ENCODE measurements at regions not wholly inside any gene's neighbourhood (a gene's known extent, or its start where the extent isn't known, plus 50 kb on each side); places are given as distances from the start of the nearest gene placed in this dataset.
A peak's percentile ranks its signal among the peaks of the same experiment; 100 is the strongest.

DNA sequence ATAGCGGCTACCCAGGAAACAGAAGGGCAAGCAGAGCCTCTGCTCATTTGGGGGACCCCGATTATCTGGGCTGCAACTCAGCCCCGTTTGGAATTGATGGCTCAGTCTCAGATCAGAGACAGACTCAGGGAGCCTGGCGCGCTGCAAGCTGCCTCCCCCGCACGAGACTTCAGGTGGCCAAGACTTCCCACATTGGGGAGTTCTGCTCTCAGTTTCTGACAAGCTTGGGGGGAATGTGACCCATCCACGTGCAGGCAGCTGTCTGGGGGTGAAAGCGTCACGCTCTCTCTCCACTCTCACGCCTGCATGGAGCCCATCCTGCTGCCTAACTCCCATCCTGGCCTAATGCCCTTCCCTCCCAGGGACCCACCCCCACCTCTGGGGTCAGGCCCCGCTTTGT lies 157.6 kb upstream of the GSE1 start:
- no peak for DNase-seq
- H2AK5ac ChIP-seq (ENCODE audit: low read length): no peak overlapping the region
- H4K5ac ChIP-seq (ENCODE audit: low read length): no peak overlapping the region
- no CpG with 5 or more reads among the region's 12 CpGs for WGBS (ENCODE audit: extremely low coverage, insufficient coverage, low lambda C conversion rate)
- H3K79me2 ChIP-seq (ENCODE audit: control insufficient read depth, insufficient read depth, low read length): no peaks in the 10 kb centered on the region
- no peaks in the 10 kb centered on the region for H3K79me1 ChIP-seq (ENCODE audit: low read length)
- H3K23ac ChIP-seq (ENCODE audit: low read length): no peak overlapping the region
- no peak overlapping the region for H4K8ac ChIP-seq (ENCODE audit: low read depth, low read length)
- no peak overlapping the region for H2BK120ac ChIP-seq (ENCODE audit: low read depth, low read length)
- H3K36me3 ChIP-seq (ENCODE audit: control insufficient read depth, insufficient read depth, low read length): no peaks in the 10 kb centered on the region
- H2BK5ac ChIP-seq (ENCODE audit: low read length): no peak overlapping the region
- no peak overlapping the region for H3K4ac ChIP-seq (ENCODE audit: low read depth, low read length)
- no peak overlapping the region for H3K9ac ChIP-seq (ENCODE audit: low read length)
- no peaks in the 10 kb centered on the region for H3K27me3 ChIP-seq (ENCODE audit: insufficient read depth, low read length, poor library complexity)
- no peak overlapping the region for H3K18ac ChIP-seq (ENCODE audit: low read length)
- no peak overlapping the region for H3K4me2 ChIP-seq (ENCODE audit: low read length)
- H3K4me3 ChIP-seq (ENCODE audit: low read length): no peak overlapping the region
- H2BK15ac ChIP-seq (replicated peaks; ENCODE audit: low read depth): no peak overlapping the region
- no peak overlapping the region for H3K27ac ChIP-seq (ENCODE audit: low read depth, low read length)
- peaks cover 3% of the 10 kb centered on the region for H3K4me1 ChIP-seq (ENCODE audit: control insufficient read depth, low read depth, low read length)
- H3K56ac ChIP-seq (ENCODE audit: low read length): peak overlapping the region; percentile 42

DNA sequence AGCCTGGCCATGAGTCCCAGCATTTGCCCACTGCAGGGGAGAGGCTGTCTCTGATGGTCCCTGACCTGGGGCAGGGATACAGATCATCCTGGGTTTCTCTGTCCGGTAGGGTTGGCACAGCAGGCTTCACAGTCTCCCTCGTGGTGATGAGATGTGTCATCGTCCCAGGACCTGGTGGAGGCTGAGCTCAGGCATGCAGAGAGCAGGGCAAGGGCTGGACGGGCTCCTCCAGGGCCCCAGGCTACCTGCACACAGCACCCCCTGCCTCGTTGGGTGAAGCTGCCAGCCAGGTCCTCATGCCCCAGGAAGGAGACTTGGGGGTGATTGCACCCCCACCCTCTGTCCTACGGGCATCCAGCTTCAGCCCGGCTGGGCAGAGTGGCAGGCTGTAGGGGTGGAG lies 155.8 kb upstream of the GSE1 start:
- Histone ChIP-seq H3K79me1 (ENCODE audit: low read length) (no peaks in the 10 kb centered on the region), H3K79me2 (ENCODE audit: control insufficient read depth, insufficient read depth, low read length) (no peaks in the 10 kb centered on the region), H4K8ac (ENCODE audit: low read depth, low read length) (no peak overlapping the region), H2BK120ac (ENCODE audit: low read depth, low read length) (no peak overlapping the region), H2AK5ac (ENCODE audit: low read length) (no peak overlapping the region), H3K4me1 (ENCODE audit: control insufficient read depth, low read depth, low read length) (peaks cover 13% of the 10 kb centered on the region), H3K23ac (ENCODE audit: low read length) (no peak overlapping the region), H3K27me3 (ENCODE audit: insufficient read depth, low read length, poor library complexity) (no peaks in the 10 kb centered on the region), H3K27ac (ENCODE audit: low read depth, low read length) (no peak overlapping the region), H3K4ac (ENCODE audit: low read depth, low read length) (no peak overlapping the region), H2BK15ac (replicated peaks; ENCODE audit: low read depth) (no peak overlapping the region), H3K36me3 (ENCODE audit: control insufficient read depth, insufficient read depth, low read length) (no peaks in the 10 kb centered on the region), H3K56ac (ENCODE audit: low read length) (no peak overlapping the region), H3K4me3 (ENCODE audit: low read length) (no peak overlapping the region), H4K5ac (ENCODE audit: low read length) (no peak overlapping the region), H2BK5ac (ENCODE audit: low read length) (no peak overlapping the region), H3K4me2 (ENCODE audit: low read length) (no peak overlapping the region), H3K9ac (ENCODE audit: low read length) (no peak overlapping the region), H3K18ac (ENCODE audit: low read length) (no peak overlapping the region)
- no peak for DNase-seq
- no CpG with 5 or more reads among the region's 7 CpGs for WGBS (ENCODE audit: extremely low coverage, insufficient coverage, low lambda C conversion rate)

- Histone ChIP-seq H3K23ac (ENCODE audit: low read length) (no peak overlapping the region), H3K4me2 (ENCODE audit: low read length) (no peak overlapping the region), H4K5ac (ENCODE audit: low read length) (no peak overlapping the region), H3K4me1 (ENCODE audit: control insufficient read depth, low read depth, low read length) (peaks cover 13% of the 10 kb centered on the region), H3K4me3 (ENCODE audit: low read length) (no peak overlapping the region), H3K27me3 (ENCODE audit: insufficient read depth, low read length, poor library complexity) (peaks cover 2% of the 10 kb centered on the region), H2BK120ac (ENCODE audit: low read depth, low read length) (no peak overlapping the region), H3K79me2 (ENCODE audit: control insufficient read depth, insufficient read depth, low read length) (no peaks in the 10 kb centered on the region), H3K79me1 (ENCODE audit: low read length) (no peaks in the 10 kb centered on the region), H3K18ac (ENCODE audit: low read length) (no peak overlapping the region), H4K8ac (ENCODE audit: low read depth, low read length) (no peak overlapping the region), H3K36me3 (ENCODE audit: control insufficient read depth, insufficient read depth, low read length) (no peaks in the 10 kb centered on the region), H3K56ac (ENCODE audit: low read length) (no peak overlapping the region), H2BK15ac (replicated peaks; ENCODE audit: low read depth) (no peak overlapping the region), H2AK5ac (ENCODE audit: low read length) (no peak overlapping the region), H2BK5ac (ENCODE audit: low read length) (no peak overlapping the region), H3K4ac (ENCODE audit: low read depth, low read length) (no peak overlapping the region), H3K27ac (ENCODE audit: low read depth, low read length) (no peak overlapping the region), H3K9ac (ENCODE audit: low read length) (no peak overlapping the region)
- DNase-seq: no peak
- WGBS (ENCODE audit: extremely low coverage, insufficient coverage, low lambda C conversion rate): no CpG with 5 or more reads among the region's 11 CpGs
These were observed 154.2 kb upstream of the GSE1 start for GRCh38 chr16:85458968-85459367.

GRCh38 chr16:85459529-85460251 lies 153.4 kb upstream of the GSE1 start:
- Histone ChIP-seq H3K4me1 (ENCODE audit: control insufficient read depth, low read depth, low read length) (peaks cover 13% of the 10 kb centered on the region), H2BK5ac (ENCODE audit: low read length) (no peak overlapping the region), H3K79me1 (ENCODE audit: low read length) (no peaks in the 10 kb centered on the region), H3K4me3 (ENCODE audit: low read length) (no peak overlapping the region), H3K27me3 (ENCODE audit: insufficient read depth, low read length, poor library complexity) (peaks cover 2% of the 10 kb centered on the region), H2BK120ac (ENCODE audit: low read depth, low read length) (no peak overlapping the region), H3K9ac (ENCODE audit: low read length) (no peak overlapping the region), H3K18ac (ENCODE audit: low read length) (no peak overlapping the region), H4K5ac (ENCODE audit: low read length) (no peak overlapping the region), H3K23ac (ENCODE audit: low read length) (no peak overlapping the region), H4K8ac (ENCODE audit: low read depth, low read length) (no peak overlapping the region), H3K4ac (ENCODE audit: low read depth, low read length) (no peak overlapping the region), H3K79me2 (ENCODE audit: control insufficient read depth, insufficient read depth, low read length) (no peaks in the 10 kb centered on the region), H2AK5ac (ENCODE audit: low read length) (no peak overlapping the region), H3K27ac (ENCODE audit: low read depth, low read length) (no peak overlapping the region), H3K56ac (ENCODE audit: low read length) (no peak overlapping the region), H2BK15ac (replicated peaks; ENCODE audit: low read depth) (no peak overlapping the region), H3K36me3 (ENCODE audit: control insufficient read depth, insufficient read depth, low read length) (no peaks in the 10 kb centered on the region), H3K4me2 (ENCODE audit: low read length) (no peak overlapping the region)
- no CpG with 5 or more reads among the region's 12 CpGs for WGBS (ENCODE audit: extremely low coverage, insufficient coverage, low lambda C conversion rate)
- DNase-seq: no peak

- Histone ChIP-seq H2AK5ac (ENCODE audit: low read length) (peak overlapping the region; percentile 35), H2BK15ac (replicated peaks; ENCODE audit: low read depth) (no peak overlapping the region), H3K4me3 (ENCODE audit: low read length) (no peak overlapping the region), H2BK120ac (ENCODE audit: low read depth, low read length) (no peak overlapping the region), H3K27me3 (ENCODE audit: insufficient read depth, low read length, poor library complexity) (peaks cover 2% of the 10 kb centered on the region), H3K23ac (ENCODE audit: low read length) (no peak overlapping the region), H3K4ac (ENCODE audit: low read depth, low read length) (no peak overlapping the region), H3K9ac (ENCODE audit: low read length) (no peak overlapping the region), H3K27ac (ENCODE audit: low read depth, low read length) (no peak overlapping the region), H4K5ac (ENCODE audit: low read length) (no peak overlapping the region), H3K56ac (ENCODE audit: low read length) (peak overlapping the region; percentile 17), H3K79me2 (ENCODE audit: control insufficient read depth, insufficient read depth, low read length) (no peaks in the 10 kb centered on the region), H2BK5ac (ENCODE audit: low read length) (no peak overlapping the region), H3K18ac (ENCODE audit: low read length) (no peak overlapping the region), H3K79me1 (ENCODE audit: low read length) (no peaks in the 10 kb centered on the region), H4K8ac (ENCODE audit: low read depth, low read length) (no peak overlapping the region), H3K4me1 (ENCODE audit: control insufficient read depth, low read depth, low read length) (peaks cover 13% of the 10 kb centered on the region), H3K36me3 (ENCODE audit: control insufficient read depth, insufficient read depth, low read length) (no peaks in the 10 kb centered on the region), H3K4me2 (ENCODE audit: low read length) (no peak overlapping the region)
- no CpG with 5 or more reads among the region's 24 CpGs for WGBS (ENCODE audit: extremely low coverage, insufficient coverage, low lambda C conversion rate)
- no peak for DNase-seq
These were observed 152.7 kb upstream of the GSE1 start for GRCh38 chr16:85460252-85461021.

All from mesendoderm (in vitro differentiated cells).